H9 (cell line): ENCODE measurements at regions not wholly inside any gene's neighbourhood (a gene's known extent, or its start where the extent isn't known, plus 50 kb on each side); places are given as distances from the start of the nearest gene placed in this dataset.

Experiments
- DNase-seq: peaks from one replicate; pipeline ENCODE4 v3.0.0-alpha.2; 2017
- H2AFZ ChIP-seq: one replicate; pipeline ENCODE4 v1.6.1; 2013; ENCODE audit warnings: mild to moderate bottlenecking, low read length, control low read depth, moderate library complexity
- H2AK5ac ChIP-seq: 2 replicates; pipeline ENCODE4 v1.6.1; 2013; ENCODE audit warnings: low read length, control low read depth, mixed read lengths; ENCODE audit not compliant: insufficient read length
- H2BK120ac ChIP-seq: one replicate; pipeline ENCODE4 v1.6.1; 2013; ENCODE audit warnings: low read depth, mild to moderate bottlenecking, low read length, control low read depth, inconsistent platforms; ENCODE audit not compliant: poor library complexity, severe bottlenecking
- H2BK12ac ChIP-seq: 2 replicates; pipeline ENCODE4 v1.6.1; 2013; ENCODE audit warnings: low read length, control low read depth, mixed read lengths, low read depth; ENCODE audit not compliant: insufficient read length
- H2BK15ac ChIP-seq: 2 replicates; pipeline ENCODE4 v1.6.1; 2013; ENCODE audit warnings: low read depth, low read length, control low read depth
- H2BK20ac ChIP-seq: one replicate; pipeline ENCODE4 v1.6.1; 2013; ENCODE audit warnings: low read depth, mild to moderate bottlenecking, low read length, control low read depth, inconsistent platforms; ENCODE audit not compliant: poor library complexity, severe bottlenecking
- H2BK5ac ChIP-seq: 2 replicates; pipeline ENCODE4 v1.6.1; 2013; ENCODE audit warnings: low read length, control low read depth, mixed read lengths; ENCODE audit not compliant: insufficient read length
- H3K14ac ChIP-seq: 2 replicates; pipeline ENCODE4 v1.6.1; 2013; ENCODE audit warnings: low read length, control low read depth; ENCODE audit not compliant: insufficient read depth
- H3K18ac ChIP-seq: 2 replicates; pipeline ENCODE4 v1.6.1; 2013; ENCODE audit warnings: low read depth, mild to moderate bottlenecking, mixed read lengths, low read length, control low read depth; ENCODE audit not compliant: insufficient read length
- H3K23ac ChIP-seq: 2 replicates; pipeline ENCODE4 v1.6.1; 2013; ENCODE audit warnings: low read length, control low read depth, mixed read lengths, low read depth; ENCODE audit not compliant: insufficient read length
- H3K23me2 ChIP-seq: 2 replicates; pipeline ENCODE4 v1.6.1; 2013; ENCODE audit warnings: low read depth, mild to moderate bottlenecking, mixed read lengths, low read length, control low read depth; ENCODE audit not compliant: insufficient read length, poor library complexity, severe bottlenecking
- H3K27ac ChIP-seq: 2 replicates; pipeline ENCODE4 v1.5.1; 2013; ENCODE audit warnings: low read length, control low read depth, mixed read lengths, low read depth; ENCODE audit not compliant: insufficient read length
- H3K27me3 ChIP-seq: 2 replicates; pipeline ENCODE4 v1.6.1; 2013; ENCODE audit warnings: low read length, control low read depth, inconsistent platforms; ENCODE audit not compliant: insufficient read depth
- H3K4ac ChIP-seq: 2 replicates; pipeline ENCODE4 v1.6.1; 2013; ENCODE audit warnings: low read depth, mild to moderate bottlenecking, control low read depth, inconsistent platforms, low read length, moderate library complexity
- H3K4me1 ChIP-seq: 2 replicates; pipeline ENCODE4 v1.6.1; 2013; ENCODE audit warnings: low read length, control low read depth, inconsistent platforms; ENCODE audit not compliant: insufficient read depth
- H3K4me2 ChIP-seq: 2 replicates; pipeline ENCODE4 v1.6.1; 2013; ENCODE audit warnings: low read length, control low read depth, mixed read lengths; ENCODE audit not compliant: insufficient read length, insufficient read depth
- H3K56ac ChIP-seq: 2 replicates; pipeline ENCODE4 v1.6.1; 2013; ENCODE audit warnings: low read depth, mild to moderate bottlenecking, mixed read lengths, low read length, control low read depth; ENCODE audit not compliant: insufficient read length
- H3K79me1 ChIP-seq: 2 replicates; pipeline ENCODE4 v1.6.1; 2013; ENCODE audit warnings: low read depth, mild to moderate bottlenecking, moderate library complexity, low read length, control low read depth, inconsistent platforms; ENCODE audit not compliant: insufficient read depth, poor library complexity, severe bottlenecking
- H3K79me2 ChIP-seq: 2 replicates; pipeline ENCODE4 v1.6.1; 2013; ENCODE audit warnings: low read length, control low read depth, inconsistent platforms; ENCODE audit not compliant: insufficient read depth
- H3K9ac ChIP-seq: 2 replicates; pipeline ENCODE4 v1.6.1; 2013; ENCODE audit warnings: low read length, control low read depth, mixed read lengths; ENCODE audit not compliant: insufficient read length; ENCODE audit errors: extremely low read depth
- H3K9me3 ChIP-seq: one replicate; pipeline ENCODE4 v1.6.1; 2013; ENCODE audit warnings: low read depth, low read length, inconsistent platforms; ENCODE audit not compliant: control insufficient read depth
- H3T11ph ChIP-seq: one replicate; pipeline ENCODE4 v1.6.1; 2013; ENCODE audit warnings: mild to moderate bottlenecking, low read length, control low read depth, inconsistent platforms
- H4K20me1 ChIP-seq: one replicate; pipeline ENCODE4 v1.6.1; 2013; ENCODE audit not compliant: control insufficient read depth, insufficient read length, insufficient read depth
- H4K5ac ChIP-seq: 2 replicates; pipeline ENCODE4 v1.6.1; 2013; ENCODE audit warnings: low read depth, mild to moderate bottlenecking, mixed read lengths, low read length, control low read depth; ENCODE audit not compliant: insufficient read length
- H4K8ac ChIP-seq: replicated peaks from 2 replicates; pipeline ENCODE4 v1.6.1; 2013; ENCODE audit warnings: low read length, control low read depth, mixed read lengths, low read depth; ENCODE audit not compliant: insufficient read length
- H4K91ac ChIP-seq: 2 replicates; pipeline ENCODE4 v1.6.1; 2013; ENCODE audit warnings: low read depth, mild to moderate bottlenecking, moderate library complexity, mixed read lengths, low read length, control low read depth; ENCODE audit not compliant: insufficient read length
- H3K27ac Mint-ChIP-seq, 3 experiments: 2 replicates in 2 of 3; 3 replicates in 1 of 3; pipeline ENCODE4 v1.8.0; 2020 to 2021; ENCODE audit warnings: mixed read lengths in 3 of 3, mild to moderate bottlenecking in 1 of 3, moderate library complexity in 1 of 3
- H3K27me3 Mint-ChIP-seq: 2 replicates; pipeline ENCODE4 v1.8.0; 2021; ENCODE audit warnings: low read depth, mild to moderate bottlenecking, moderate library complexity, mixed read lengths
- H3K36me3 Mint-ChIP-seq, 3 experiments: 2 replicates in 2 of 3; 3 replicates in 1 of 3; pipeline ENCODE4 v1.8.0; 2020 to 2021; ENCODE audit warnings: low read depth in 3 of 3, mixed read lengths in 3 of 3; ENCODE audit not compliant: insufficient read depth in 1 of 3
- H3K4me1 Mint-ChIP-seq, 2 experiments: 2 replicates each; pipeline ENCODE4 v1.8.0; 2020; ENCODE audit warnings: mixed read lengths in 2 of 2
- H3K4me3 Mint-ChIP-seq, 2 experiments: 2 replicates in 1 of 2; 3 replicates in 1 of 2; pipeline ENCODE4 v1.8.0; 2020 to 2021; ENCODE audit warnings: mild to moderate bottlenecking in 2 of 2, mixed read lengths in 2 of 2, moderate library complexity in 1 of 2
- H3K9me3 Mint-ChIP-seq, 2 experiments: 2 replicates in 1 of 2; 3 replicates in 1 of 2; pipeline ENCODE4 v1.8.0; 2020; ENCODE audit warnings: mild to moderate bottlenecking in 2 of 2, mixed read lengths in 2 of 2, moderate library complexity in 1 of 2
- WGBS: extraction: QIAGEN DNeasy Blood & Tissue Kit; methylation state at CpG from one replicate; pipeline ENCODE4 v1.1.7; 2013; ENCODE audit warnings: missing lambda C conversion rate, low lambda C conversion rate, mixed read lengths; ENCODE audit not compliant: insufficient read length; ENCODE audit errors: extremely low coverage; 5-methylcytosine and 5-hydroxymethylcytosine counted together
- TF ChIP-seq, protein P1 (sequence below): fragments of 200-600 bp; sonication (generic); conservative IDR thresholded peaks from 3 replicates; pipeline ENCODE4 v1.8.0; 2021; ENCODE audit warnings: antibody characterized with exemption, mild to moderate bottlenecking

DNA sequence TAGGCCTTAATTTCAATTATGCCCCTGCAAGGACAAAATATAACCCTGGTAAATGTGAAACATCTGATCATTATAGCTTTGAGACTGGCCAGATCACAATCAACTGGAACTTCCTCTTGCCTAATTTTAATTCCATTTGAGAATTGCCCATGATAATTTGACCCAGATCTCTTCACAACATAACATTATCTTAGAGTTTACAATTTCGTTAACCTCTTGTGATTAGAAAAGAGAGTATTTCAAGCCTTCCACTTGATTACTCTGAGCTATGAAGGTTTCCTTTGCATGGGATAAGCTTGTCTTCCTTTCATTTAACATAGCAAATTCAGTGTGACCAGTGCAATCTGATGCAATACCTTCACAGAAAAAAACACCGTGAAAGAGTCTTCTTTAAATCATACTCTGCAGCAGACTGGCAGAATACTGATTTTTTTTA lies 143.6 kb downstream of the DUSP6 start:
- no CpG with 5 or more reads among the region's 2 CpGs for WGBS
- Histone ChIP-seq H3T11ph (no peak overlapping the region), H3K79me1 (no peaks in the 10 kb centered on the region), H3K4me2 (no peak overlapping the region), H3K27me3 (no peaks in the 10 kb centered on the region), H2AFZ (no peak overlapping the region), H2AK5ac (no peak overlapping the region), H3K9me3 (no peaks in the 10 kb centered on the region), H3K9ac (no peak overlapping the region), H3K14ac (no peak overlapping the region), H2BK5ac (no peak overlapping the region), H2BK120ac (no peak overlapping the region), H4K91ac (no peak overlapping the region), H3K79me2 (no peaks in the 10 kb centered on the region), H3K18ac (no peak overlapping the region), H2BK15ac (no peak overlapping the region), H3K4ac (no peak overlapping the region), H4K8ac (no peak overlapping the region), H4K5ac (no peak overlapping the region), H3K56ac (no peak overlapping the region), H2BK12ac (no peak overlapping the region), H2BK20ac (no peak overlapping the region), H3K23ac (no peak overlapping the region), H3K4me1 (no peaks in the 10 kb centered on the region), H3K27ac (no peak overlapping the region), H4K20me1 (no peaks in the 10 kb centered on the region), H3K23me2 (no peaks in the 10 kb centered on the region)
- Mint-ChIP-seq H3K4me3 (no peak overlapping the region), H3K36me3 (no peaks in the 10 kb centered on the region), H3K27me3 (no peaks in the 10 kb centered on the region), H3K9me3 (no peaks in the 10 kb centered on the region), H3K4me1 (peaks cover 16 to 18% of the 10 kb centered on the region in 2 experiments), H3K27ac (peak overlapping the region; percentile 44 to 85 (median 49); a peak in 5 of 7 replicates)
- no peak for DNase-seq
- TF ChIP-seq, protein P1, sequence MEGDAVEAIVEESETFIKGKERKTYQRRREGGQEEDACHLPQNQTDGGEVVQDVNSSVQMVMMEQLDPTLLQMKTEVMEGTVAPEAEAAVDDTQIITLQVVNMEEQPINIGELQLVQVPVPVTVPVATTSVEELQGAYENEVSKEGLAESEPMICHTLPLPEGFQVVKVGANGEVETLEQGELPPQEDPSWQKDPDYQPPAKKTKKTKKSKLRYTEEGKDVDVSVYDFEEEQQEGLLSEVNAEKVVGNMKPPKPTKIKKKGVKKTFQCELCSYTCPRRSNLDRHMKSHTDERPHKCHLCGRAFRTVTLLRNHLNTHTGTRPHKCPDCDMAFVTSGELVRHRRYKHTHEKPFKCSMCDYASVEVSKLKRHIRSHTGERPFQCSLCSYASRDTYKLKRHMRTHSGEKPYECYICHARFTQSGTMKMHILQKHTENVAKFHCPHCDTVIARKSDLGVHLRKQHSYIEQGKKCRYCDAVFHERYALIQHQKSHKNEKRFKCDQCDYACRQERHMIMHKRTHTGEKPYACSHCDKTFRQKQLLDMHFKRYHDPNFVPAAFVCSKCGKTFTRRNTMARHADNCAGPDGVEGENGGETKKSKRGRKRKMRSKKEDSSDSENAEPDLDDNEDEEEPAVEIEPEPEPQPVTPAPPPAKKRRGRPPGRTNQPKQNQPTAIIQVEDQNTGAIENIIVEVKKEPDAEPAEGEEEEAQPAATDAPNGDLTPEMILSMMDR: no peak
